ENCODE measurements at regions not wholly inside any gene's neighbourhood (a gene's known extent, or its start where the extent isn't known, plus 50 kb on each side); places are given as distances from the start of the nearest gene placed in this dataset.

- Histone ChIP-seq H3K4me1 (ENCODE audit: control insufficient read depth in 1 of 2, insufficient read depth in 2 of 2, low read length in 2 of 2) (peaks cover 0 to 3% of the 10 kb centered on the region in 2 experiments), H3K79me1 (ENCODE audit: low read length) (no peaks in the 10 kb centered on the region), H3K79me2 (ENCODE audit: control insufficient read depth, insufficient read depth, low read length, poor library complexity) (no peaks in the 10 kb centered on the region), H4K91ac (ENCODE audit: low read depth, low read length) (no peak overlapping the region), H3K23ac (ENCODE audit: low read length) (no peak overlapping the region), H4K12ac (ENCODE audit: low read depth, low read length) (no peak overlapping the region), H2BK12ac (ENCODE audit: low read length) (no peak overlapping the region), H2AFZ (ENCODE audit: insufficient read depth, low read length, poor library complexity) (no peak overlapping the region), H2AK5ac (ENCODE audit: low read length) (no peak overlapping the region), H3K9me3 (ENCODE audit: insufficient read depth, low read depth, low read length) (peaks cover 7% of the 10 kb centered on the region), H3K4me3 (ENCODE audit: low read depth, low read length) (peak overlapping the region; percentile 30), H3K27me3 (ENCODE audit: insufficient read depth, low read length) (no peaks in the 10 kb centered on the region), H3K27ac (ENCODE audit: low read depth, low read length) (no peak overlapping the region), H2BK5ac (ENCODE audit: low read depth, low read length, poor library complexity) (no peak overlapping the region), H3K4me2 (ENCODE audit: low read length) (no peak overlapping the region), H3K36me3 (ENCODE audit: control insufficient read depth in 1 of 2, insufficient read depth in 2 of 2, low read length in 2 of 2) (no peaks in the 10 kb centered on the region), H3K14ac (ENCODE audit: low read length) (no peak overlapping the region), H3K4ac (ENCODE audit: low read depth, low read length) (no peak overlapping the region), H2BK120ac (ENCODE audit: insufficient read depth, low read length, poor library complexity) (no peak overlapping the region), H3K18ac (ENCODE audit: low read length) (no peak overlapping the region), H3K9ac (ENCODE audit: low read length) (no peak overlapping the region), H4K8ac (ENCODE audit: low read depth, low read length) (no peak overlapping the region)
- no peak for DNase-seq
- no CpG with 5 or more reads among the region's 13 CpGs for WGBS (ENCODE audit: extremely low coverage, insufficient coverage, insufficient read length)
Observed at GRCh38 chr20:59376109-59376841, 75.9 kb downstream of the EDN3 start.

- no peak for DNase-seq
- H4K91ac ChIP-seq (ENCODE audit: low read depth, low read length) = no peak overlapping the region
- no peak overlapping the region for H2BK5ac ChIP-seq (ENCODE audit: low read depth, low read length, poor library complexity)
- no peak overlapping the region for H4K8ac ChIP-seq (ENCODE audit: low read depth, low read length)
- no peak overlapping the region for H3K18ac ChIP-seq (ENCODE audit: low read length)
- no CpG with 5 or more reads among the region's 8 CpGs for WGBS (ENCODE audit: extremely low coverage, insufficient coverage, insufficient read length)
- H3K36me3 ChIP-seq (ENCODE audit: control insufficient read depth in 1 of 2, insufficient read depth in 2 of 2, low read length in 2 of 2) = no peaks in the 10 kb centered on the region
- H3K4me2 ChIP-seq (ENCODE audit: low read length) = no peak overlapping the region
- no peak overlapping the region for H2AK5ac ChIP-seq (ENCODE audit: low read length)
- no peaks in the 10 kb centered on the region for H3K27me3 ChIP-seq (ENCODE audit: insufficient read depth, low read length)
- peaks cover 0 to 3% of the 10 kb centered on the region in 2 experiments for H3K4me1 ChIP-seq (ENCODE audit: control insufficient read depth in 1 of 2, insufficient read depth in 2 of 2, low read length in 2 of 2)
- H4K12ac ChIP-seq (ENCODE audit: low read depth, low read length) = no peak overlapping the region
- no peak overlapping the region for H3K4ac ChIP-seq (ENCODE audit: low read depth, low read length)
- H3K79me2 ChIP-seq (ENCODE audit: control insufficient read depth, insufficient read depth, low read length, poor library complexity) = no peaks in the 10 kb centered on the region
- no peak overlapping the region for H3K9ac ChIP-seq (ENCODE audit: low read length)
- no peak overlapping the region for H2BK120ac ChIP-seq (ENCODE audit: insufficient read depth, low read length, poor library complexity)
- H3K4me3 ChIP-seq (ENCODE audit: low read depth, low read length) = no peak overlapping the region
- no peak overlapping the region for H2AFZ ChIP-seq (ENCODE audit: insufficient read depth, low read length, poor library complexity)
- H3K14ac ChIP-seq (ENCODE audit: low read length) = no peak overlapping the region
- no peaks in the 10 kb centered on the region for H3K79me1 ChIP-seq (ENCODE audit: low read length)
- no peak overlapping the region for H3K23ac ChIP-seq (ENCODE audit: low read length)
- H3K27ac ChIP-seq (ENCODE audit: low read depth, low read length) = no peak overlapping the region
- peaks cover 7% of the 10 kb centered on the region for H3K9me3 ChIP-seq (ENCODE audit: insufficient read depth, low read depth, low read length)
- no peak overlapping the region for H2BK12ac ChIP-seq (ENCODE audit: low read length)
Observed at GRCh38 chr20:59376998-59377397, 76.6 kb downstream of the EDN3 start.

- H4K12ac ChIP-seq (ENCODE audit: low read depth, low read length) = no peak overlapping the region
- no CpG with 5 or more reads among the region's 3 CpGs for WGBS (ENCODE audit: extremely low coverage, insufficient coverage, insufficient read length)
Observed at GRCh38 chr20:59377842-59378241, 77.4 kb downstream of the EDN3 start.

GRCh38 chr20:59378396-59378795 is 78.0 kb downstream of the EDN3 start:
- no CpG with 5 or more reads among the region's 1 CpG for WGBS (ENCODE audit: extremely low coverage, insufficient coverage, insufficient read length)
- H3K9ac ChIP-seq (ENCODE audit: low read length) = no peak overlapping the region
- H2BK12ac ChIP-seq (ENCODE audit: low read length) = no peak overlapping the region
- DNase-seq = peak in 1 of 2 donors; percentile 45
- no peak overlapping the region for H4K91ac ChIP-seq (ENCODE audit: low read depth, low read length)
- no peak overlapping the region for H4K12ac ChIP-seq (ENCODE audit: low read depth, low read length)
- H2BK120ac ChIP-seq (ENCODE audit: insufficient read depth, low read length, poor library complexity) = no peak overlapping the region
- H4K8ac ChIP-seq (ENCODE audit: low read depth, low read length) = no peak overlapping the region
- no peak overlapping the region for H3K18ac ChIP-seq (ENCODE audit: low read length)
- no peak overlapping the region for H3K14ac ChIP-seq (ENCODE audit: low read length)
- no peaks in the 10 kb centered on the region for H3K36me3 ChIP-seq (ENCODE audit: control insufficient read depth in 1 of 2, insufficient read depth in 2 of 2, low read length in 2 of 2)
- H3K4me1 ChIP-seq (ENCODE audit: control insufficient read depth in 1 of 2, insufficient read depth in 2 of 2, low read length in 2 of 2) = peaks cover 0 to 3% of the 10 kb centered on the region in 2 experiments
- H3K27ac ChIP-seq (ENCODE audit: low read depth, low read length) = no peak overlapping the region
- no peak overlapping the region for H3K4ac ChIP-seq (ENCODE audit: low read depth, low read length)
- no peak overlapping the region for H2BK5ac ChIP-seq (ENCODE audit: low read depth, low read length, poor library complexity)
- no peaks in the 10 kb centered on the region for H3K27me3 ChIP-seq (ENCODE audit: insufficient read depth, low read length)
- no peak overlapping the region for H2AK5ac ChIP-seq (ENCODE audit: low read length)
- H2AFZ ChIP-seq (ENCODE audit: insufficient read depth, low read length, poor library complexity) = no peak overlapping the region
- no peaks in the 10 kb centered on the region for H3K79me2 ChIP-seq (ENCODE audit: control insufficient read depth, insufficient read depth, low read length, poor library complexity)
- no peak overlapping the region for H3K23ac ChIP-seq (ENCODE audit: low read length)
- H3K4me3 ChIP-seq (ENCODE audit: low read depth, low read length) = no peak overlapping the region
- H3K9me3 ChIP-seq (ENCODE audit: insufficient read depth, low read depth, low read length) = peaks cover 7% of the 10 kb centered on the region
- H3K79me1 ChIP-seq (ENCODE audit: low read length) = no peaks in the 10 kb centered on the region
- H3K4me2 ChIP-seq (ENCODE audit: low read length) = no peak overlapping the region

More at GRCh38 chr20:59377842-59378241, 77.4 kb downstream of the EDN3 start:
- no peak overlapping the region for H2BK12ac ChIP-seq (ENCODE audit: low read length)
- no peak overlapping the region for H3K4me2 ChIP-seq (ENCODE audit: low read length)
- H2BK120ac ChIP-seq (ENCODE audit: insufficient read depth, low read length, poor library complexity) = no peak overlapping the region
- H3K4ac ChIP-seq (ENCODE audit: low read depth, low read length) = no peak overlapping the region
- no peak overlapping the region for H2AFZ ChIP-seq (ENCODE audit: insufficient read depth, low read length, poor library complexity)
- no peaks in the 10 kb centered on the region for H3K36me3 ChIP-seq (ENCODE audit: control insufficient read depth in 1 of 2, insufficient read depth in 2 of 2, low read length in 2 of 2)
- no peak overlapping the region for H4K91ac ChIP-seq (ENCODE audit: low read depth, low read length)
- H2AK5ac ChIP-seq (ENCODE audit: low read length) = no peak overlapping the region
- H3K27ac ChIP-seq (ENCODE audit: low read depth, low read length) = no peak overlapping the region
- DNase-seq = no peak
- no peaks in the 10 kb centered on the region for H3K79me1 ChIP-seq (ENCODE audit: low read length)
- H3K79me2 ChIP-seq (ENCODE audit: control insufficient read depth, insufficient read depth, low read length, poor library complexity) = no peaks in the 10 kb centered on the region
- no peak overlapping the region for H2BK5ac ChIP-seq (ENCODE audit: low read depth, low read length, poor library complexity)
- H3K27me3 ChIP-seq (ENCODE audit: insufficient read depth, low read length) = no peaks in the 10 kb centered on the region
- no peak overlapping the region for H3K18ac ChIP-seq (ENCODE audit: low read length)
- H3K14ac ChIP-seq (ENCODE audit: low read length) = no peak overlapping the region
- no peak overlapping the region for H3K4me3 ChIP-seq (ENCODE audit: low read depth, low read length)
- H3K9me3 ChIP-seq (ENCODE audit: insufficient read depth, low read depth, low read length) = peaks cover 7% of the 10 kb centered on the region
- no peak overlapping the region for H3K23ac ChIP-seq (ENCODE audit: low read length)
- no peak overlapping the region for H4K8ac ChIP-seq (ENCODE audit: low read depth, low read length)
- no peak overlapping the region for H3K9ac ChIP-seq (ENCODE audit: low read length)
- peaks cover 0 to 3% of the 10 kb centered on the region in 2 experiments for H3K4me1 ChIP-seq (ENCODE audit: control insufficient read depth in 1 of 2, insufficient read depth in 2 of 2, low read length in 2 of 2)
